Loucy (cell line): ENCODE measurements at regions not wholly inside any gene's neighbourhood (a gene's known extent, or its start where the extent isn't known, plus 50 kb on each side); places are given as distances from the start of the nearest gene placed in this dataset.

ENCODE experiments used
- CTCF ChIP-seq: fragments of 200-600 bp; sonication (generic); conservative IDR thresholded peaks from 2 replicates; pipeline ENCODE4 v1.5.1; 2014; ENCODE audit warnings: mild to moderate bottlenecking, antibody characterized with exemption, low read length
- EZH2phosphoT487 ChIP-seq: fragments of 200-600 bp; IDR thresholded peaks from 2 replicates; pipeline ENCODE4 v1.6.1; 2018; ENCODE audit warnings: antibody characterized with exemption, mild to moderate bottlenecking, moderate library complexity, borderline replicate concordance

GRCh38 chr1:79117376-79117775, 110.8 kb upstream of the ADGRL4 start:
- no peak for TF ChIP-seq CTCF
- no peak for TF ChIP-seq EZH2phosphoT487
